Neural progenitor cell (in vitro differentiated cells): ENCODE measurements at regions not wholly inside any gene's neighbourhood (a gene's known extent, or its start where the extent isn't known, plus 50 kb on each side); places are given as distances from the start of the nearest gene placed in this dataset.

Experiments
- DNase-seq: peaks from one replicate; pipeline ENCODE4 v3.0.0-alpha.2; 2016; ENCODE audit warnings: low spot score
- H2AFZ ChIP-seq: fragments of 200-600 bp; sonication (generic); replicated peaks from 2 replicates; pipeline ENCODE4 v1.6.1; 2016; ENCODE audit warnings: antibody characterized with exemption
- H3F3A ChIP-seq: fragments of 200-600 bp; sonication (generic); 2 replicates; pipeline ENCODE4 v1.6.1; 2016; ENCODE audit warnings: antibody characterized with exemption, low read depth
- H3K27ac ChIP-seq: fragments of 200-600 bp; sonication (generic); 2 replicates; pipeline ENCODE4 v1.5.1; 2016; ENCODE audit warnings: mild to moderate bottlenecking
- H3K27me3 ChIP-seq: fragments of 200-600 bp; sonication (generic); 2 replicates; pipeline ENCODE4 v1.6.1; 2016; ENCODE audit warnings: mild to moderate bottlenecking, moderate library complexity
- H3K36me3 ChIP-seq: fragments of 200-600 bp; sonication (generic); 2 replicates; pipeline ENCODE4 v1.5.1; 2016
- H3K4me1 ChIP-seq: fragments of 200-600 bp; sonication (generic); 2 replicates; pipeline ENCODE4 v1.6.1; 2016; ENCODE audit warnings: mixed run types
- H3K4me2 ChIP-seq: fragments of 200-600 bp; sonication (generic); 2 replicates; pipeline ENCODE4 v1.6.1; 2016
- H3K4me3 ChIP-seq: fragments of 200-600 bp; sonication (generic); 2 replicates; pipeline ENCODE4 v1.5.1; 2016
- H3K79me2 ChIP-seq: fragments of 200-600 bp; sonication (generic); 2 replicates; pipeline ENCODE4 v1.6.1; 2016; ENCODE audit warnings: low read depth
- H3K9ac ChIP-seq: fragments of 200-600 bp; sonication (generic); 2 replicates; pipeline ENCODE4 v1.6.1; 2016
- H3K9me3 ChIP-seq: fragments of 200-600 bp; sonication (generic); 2 replicates; pipeline ENCODE4 v1.5.1; 2016; ENCODE audit warnings: low read depth
- H4K20me1 ChIP-seq: fragments of 200-600 bp; sonication (generic); 2 replicates; pipeline ENCODE4 v1.6.1; 2016; ENCODE audit warnings: low read depth
- H3K27ac Mint-ChIP-seq: 3 replicates; pipeline ENCODE4 v1.8.0; 2021; ENCODE audit warnings: mixed read lengths
- H3K27me3 Mint-ChIP-seq: 2 replicates; pipeline ENCODE4 v1.8.0; 2022; ENCODE audit warnings: low read depth, mild to moderate bottlenecking, inconsistent platforms, moderate library complexity, mixed read lengths; ENCODE audit not compliant: insufficient read depth
- H3K36me3 Mint-ChIP-seq: 3 replicates; pipeline ENCODE4 v1.8.0; 2021; ENCODE audit warnings: mixed read lengths
- H3K4me1 Mint-ChIP-seq: 3 replicates; pipeline ENCODE4 v1.8.0; 2021; ENCODE audit warnings: mixed read lengths
- H3K4me3 Mint-ChIP-seq: 3 replicates; pipeline ENCODE4 v1.8.0; 2021; ENCODE audit warnings: mild to moderate bottlenecking, moderate library complexity, mixed read lengths
- H3K9me3 Mint-ChIP-seq: 3 replicates; pipeline ENCODE4 v1.8.0; 2020; ENCODE audit warnings: mixed read lengths
- EZH2 ChIP-seq: fragments of 200-600 bp; sonication (generic); IDR thresholded peaks from 2 replicates; pipeline ENCODE4 v1.6.1; 2017; ENCODE audit warnings: antibody characterized with exemption, mild to moderate bottlenecking, moderate library complexity
- EZH2phosphoT487 ChIP-seq: fragments of 200-600 bp; sonication (generic); IDR thresholded peaks from 2 replicates; pipeline ENCODE4 v1.6.1; 2017; ENCODE audit warnings: antibody characterized with exemption
- TF ChIP-seq, protein P1 (sequence below): fragments of 200-600 bp; sonication (generic); IDR thresholded peaks from 2 replicates; pipeline ENCODE4 v1.5.1; 2017; ENCODE audit warnings: antibody characterized with exemption, mild to moderate bottlenecking

DNA sequence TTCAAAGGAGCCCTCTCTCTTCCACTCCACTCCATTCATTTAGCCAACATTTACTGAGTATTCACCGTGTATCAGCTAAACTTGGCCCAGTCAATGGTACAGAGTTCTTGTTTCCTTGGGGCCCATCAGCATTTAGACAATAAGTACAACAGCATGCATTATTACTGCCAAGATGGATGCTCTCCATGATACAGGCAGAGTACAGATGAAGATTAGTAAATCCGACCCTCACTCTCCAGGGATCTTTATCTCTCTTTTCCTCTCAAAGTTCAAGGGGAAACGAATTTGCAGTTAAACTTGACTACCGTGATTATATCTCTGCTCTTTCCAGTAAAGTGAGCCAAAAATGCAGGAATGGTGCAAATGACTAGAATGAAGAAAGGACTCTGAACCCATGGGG lies 184.6 kb upstream of the DUSP10 start:
- H3K9ac ChIP-seq = no peak overlapping the region
- H4K20me1 ChIP-seq = no peaks in the 10 kb centered on the region
- no peak for TF ChIP-seq EZH2phosphoT487
- TF ChIP-seq, protein P1, sequence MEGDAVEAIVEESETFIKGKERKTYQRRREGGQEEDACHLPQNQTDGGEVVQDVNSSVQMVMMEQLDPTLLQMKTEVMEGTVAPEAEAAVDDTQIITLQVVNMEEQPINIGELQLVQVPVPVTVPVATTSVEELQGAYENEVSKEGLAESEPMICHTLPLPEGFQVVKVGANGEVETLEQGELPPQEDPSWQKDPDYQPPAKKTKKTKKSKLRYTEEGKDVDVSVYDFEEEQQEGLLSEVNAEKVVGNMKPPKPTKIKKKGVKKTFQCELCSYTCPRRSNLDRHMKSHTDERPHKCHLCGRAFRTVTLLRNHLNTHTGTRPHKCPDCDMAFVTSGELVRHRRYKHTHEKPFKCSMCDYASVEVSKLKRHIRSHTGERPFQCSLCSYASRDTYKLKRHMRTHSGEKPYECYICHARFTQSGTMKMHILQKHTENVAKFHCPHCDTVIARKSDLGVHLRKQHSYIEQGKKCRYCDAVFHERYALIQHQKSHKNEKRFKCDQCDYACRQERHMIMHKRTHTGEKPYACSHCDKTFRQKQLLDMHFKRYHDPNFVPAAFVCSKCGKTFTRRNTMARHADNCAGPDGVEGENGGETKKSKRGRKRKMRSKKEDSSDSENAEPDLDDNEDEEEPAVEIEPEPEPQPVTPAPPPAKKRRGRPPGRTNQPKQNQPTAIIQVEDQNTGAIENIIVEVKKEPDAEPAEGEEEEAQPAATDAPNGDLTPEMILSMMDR = no peak
- no peak for TF ChIP-seq EZH2
- H3K36me3 ChIP-seq = no peaks in the 10 kb centered on the region
- no peaks in the 10 kb centered on the region for H3K27me3 ChIP-seq
- no peak overlapping the region for H2AFZ ChIP-seq
- H3K9me3 ChIP-seq = no peaks in the 10 kb centered on the region
- H3K27ac ChIP-seq = no peak overlapping the region
- no peaks in the 10 kb centered on the region for H3K9me3 Mint-ChIP-seq
- H3K4me1 Mint-ChIP-seq = no peaks in the 10 kb centered on the region
- no peak overlapping the region for H3K4me3 ChIP-seq
- H3K4me3 Mint-ChIP-seq = no peak overlapping the region
- peaks cover 6% of the 10 kb centered on the region for H3K27me3 Mint-ChIP-seq
- DNase-seq = no peak
- no peak overlapping the region for H3K27ac Mint-ChIP-seq
- H3F3A ChIP-seq = no peaks in the 10 kb centered on the region
- H3K4me2 ChIP-seq = no peak overlapping the region
- no peaks in the 10 kb centered on the region for H3K79me2 ChIP-seq
- H3K36me3 Mint-ChIP-seq = no peaks in the 10 kb centered on the region
- no peaks in the 10 kb centered on the region for H3K4me1 ChIP-seq

DNA sequence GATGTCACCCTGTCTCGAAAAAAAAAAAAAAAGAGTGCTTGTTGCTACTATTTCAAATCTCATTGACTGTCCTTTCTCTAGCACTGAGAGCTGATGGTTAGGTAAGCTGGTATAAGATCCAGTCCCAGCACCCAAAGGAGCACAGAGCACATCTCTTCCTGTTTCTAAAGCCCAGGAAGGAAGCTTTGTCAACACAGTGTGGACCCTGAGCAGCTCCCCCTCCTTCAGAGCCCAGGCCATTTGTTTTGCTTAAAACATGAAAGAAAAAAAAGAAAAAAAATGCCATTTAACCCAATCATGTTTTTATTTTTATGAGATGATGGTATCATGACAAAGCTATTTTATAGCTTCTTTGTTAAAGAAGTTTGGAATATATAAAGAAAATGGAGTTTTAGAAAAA lies 184.1 kb upstream of the DUSP10 start:
- Histone ChIP-seq H3K27ac (no peak overlapping the region), H3K36me3 (no peaks in the 10 kb centered on the region), H3K4me2 (no peak overlapping the region), H3K4me1 (no peaks in the 10 kb centered on the region), H3K4me3 (no peak overlapping the region), H3K9me3 (no peaks in the 10 kb centered on the region), H3K27me3 (no peaks in the 10 kb centered on the region), H2AFZ (no peak overlapping the region), H3K79me2 (no peaks in the 10 kb centered on the region), H3K9ac (no peak overlapping the region), H4K20me1 (no peaks in the 10 kb centered on the region), H3F3A (no peaks in the 10 kb centered on the region)
- H3K9me3 Mint-ChIP-seq = no peaks in the 10 kb centered on the region
- H3K27me3 Mint-ChIP-seq = peaks cover 6% of the 10 kb centered on the region
- TF ChIP-seq, protein P1 = no peak
- TF ChIP-seq EZH2phosphoT487 = no peak
- TF ChIP-seq EZH2 = no peak
- no peak overlapping the region for H3K4me3 Mint-ChIP-seq
- H3K36me3 Mint-ChIP-seq = no peaks in the 10 kb centered on the region
- DNase-seq = no peak
- H3K4me1 Mint-ChIP-seq = no peaks in the 10 kb centered on the region
- no peak overlapping the region for H3K27ac Mint-ChIP-seq

DNA sequence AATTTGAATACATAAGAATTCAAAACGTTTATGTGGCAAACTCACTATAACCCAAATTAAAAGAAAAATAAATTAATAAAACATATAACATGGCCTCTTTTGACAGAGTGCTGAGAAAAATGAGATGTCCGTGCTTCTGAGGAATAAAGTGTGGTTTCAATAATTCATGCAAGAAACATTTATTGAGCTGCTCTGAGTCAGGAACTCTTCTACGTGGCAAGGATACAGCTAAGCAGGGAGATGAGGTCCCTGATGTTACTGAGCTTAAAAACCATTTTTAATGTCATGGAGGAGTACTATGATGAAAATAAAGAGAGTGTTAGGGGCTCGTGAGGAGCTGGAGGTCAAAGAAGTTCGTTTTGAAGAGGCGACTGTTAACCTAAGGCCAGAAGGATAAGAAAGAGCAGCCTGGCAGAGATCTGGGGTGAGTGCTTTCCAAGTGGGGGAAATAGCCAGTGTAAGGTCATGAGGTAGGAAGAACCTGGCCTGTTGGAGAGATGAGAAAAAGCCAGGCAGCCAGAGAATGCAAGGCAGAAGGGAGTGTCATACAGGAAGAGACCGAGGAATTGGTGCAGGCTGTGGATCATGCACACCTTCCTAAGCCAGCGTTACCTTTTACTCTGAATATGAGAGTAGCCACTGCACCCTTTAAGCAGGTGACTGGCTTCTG lies 182.2 kb upstream of the DUSP10 start:
- no peaks in the 10 kb centered on the region for H3K4me1 Mint-ChIP-seq
- Histone ChIP-seq H3K9ac (no peak overlapping the region), H3K4me2 (no peak overlapping the region), H3F3A (no peaks in the 10 kb centered on the region), H3K36me3 (no peaks in the 10 kb centered on the region), H3K27me3 (no peaks in the 10 kb centered on the region), H3K4me3 (no peak overlapping the region), H2AFZ (no peak overlapping the region), H3K79me2 (no peaks in the 10 kb centered on the region), H3K27ac (no peak overlapping the region), H3K4me1 (no peaks in the 10 kb centered on the region), H4K20me1 (no peaks in the 10 kb centered on the region), H3K9me3 (no peaks in the 10 kb centered on the region)
- no peaks in the 10 kb centered on the region for H3K36me3 Mint-ChIP-seq
- H3K27me3 Mint-ChIP-seq = peaks cover 6% of the 10 kb centered on the region
- no peak for DNase-seq
- no peak overlapping the region for H3K27ac Mint-ChIP-seq
- no peaks in the 10 kb centered on the region for H3K9me3 Mint-ChIP-seq
- TF ChIP-seq, protein P1 = no peak
- TF ChIP-seq EZH2phosphoT487 (no peak), EZH2 (no peak)
- H3K4me3 Mint-ChIP-seq = no peak overlapping the region
